C4-2B (cell line): ENCODE measurements at regions not wholly inside any gene's neighbourhood (a gene's known extent, or its start where the extent isn't known, plus 50 kb on each side); places are given as distances from the start of the nearest gene placed in this dataset.

ENCODE experiments used
- CTCF ChIP-seq: fragments of 450-650 bp; conservative IDR thresholded peaks from 2 replicates; pipeline ENCODE4 v1.5.1; 2017; ENCODE audit warnings: mild to moderate bottlenecking
- ZFX ChIP-seq: fragments of 450-650 bp; IDR thresholded peaks from 2 replicates; pipeline ENCODE4 v1.6.1; 2017

GRCh38 chr1:30129421-30130055 lies 593.8 kb downstream of the MATN1 start:
- TF ChIP-seq CTCF (no peak), ZFX (no peak)
